GM23338 (cell line): ENCODE measurements at regions not wholly inside any gene's neighbourhood (a gene's known extent, or its start where the extent isn't known, plus 50 kb on each side); places are given as distances from the start of the nearest gene placed in this dataset.

Experiments
- CREB1 ChIP-seq: fragments of 250-450 bp; sonication (Bioruptor Pico); IDR thresholded peaks from 2 replicates; pipeline ENCODE4 v1.5.0; 2020; ENCODE audit warnings: low read depth, mild to moderate bottlenecking, moderate library complexity
- CTCF ChIP-seq, 2 experiments: fragments of 200-600 bp in 1 of 2; sonication (generic) in 1 of 2; conservative IDR thresholded peaks; 2 replicates each; pipeline versions ENCODE4 v1.5.1 to v1.6.1; 2016 to 2017; ENCODE audit warnings: antibody characterized with exemption in 2 of 2, low read depth in 2 of 2, mild to moderate bottlenecking in 2 of 2, moderate library complexity in 1 of 2
- ETS1 ChIP-seq: IDR thresholded peaks from 2 replicates; pipeline ENCODE4 v1.6.1; 2016; ENCODE audit warnings: antibody characterized with exemption
- EZH2 ChIP-seq: fragments of 200-600 bp; sonication (generic); IDR thresholded peaks from one replicate; pipeline ENCODE4 v1.8.0; 2017; ENCODE audit warnings: antibody characterized with exemption, mild to moderate bottlenecking, low read depth; ENCODE audit not compliant: unreplicated experiment
- EZH2phosphoT487 ChIP-seq: fragments of 200-600 bp; sonication (generic); IDR thresholded peaks from one replicate; pipeline ENCODE4 v1.8.1; 2018; ENCODE audit warnings: antibody characterized with exemption; ENCODE audit not compliant: unreplicated experiment
- JUNB ChIP-seq: IDR thresholded peaks from one replicate; pipeline ENCODE4 v1.6.1; 2016; ENCODE audit warnings: antibody characterized with exemption; ENCODE audit not compliant: unreplicated experiment
- NANOG ChIP-seq: IDR thresholded peaks from 2 replicates; pipeline ENCODE4 v1.6.1; 2016; ENCODE audit warnings: antibody characterized with exemption, borderline replicate concordance
- POLR2AphosphoS5 ChIP-seq: IDR thresholded peaks from 2 replicates; pipeline ENCODE4 v1.6.1; 2016; ENCODE audit warnings: antibody characterized with exemption, low read depth
- REST ChIP-seq: IDR thresholded peaks from one replicate; pipeline ENCODE4 v1.6.1; 2018; ENCODE audit warnings: antibody characterized with exemption; ENCODE audit not compliant: unreplicated experiment
- STAT1 ChIP-seq: IDR thresholded peaks from one replicate; pipeline ENCODE4 v1.6.1; 2016; ENCODE audit warnings: antibody characterized with exemption; ENCODE audit not compliant: unreplicated experiment
- ZNF114 ChIP-seq: fragments of 250-450 bp; sonication (Bioruptor Pico); IDR thresholded peaks from 2 replicates; pipeline ENCODE4 v1.5.0; 2020; ENCODE audit warnings: mild to moderate bottlenecking, moderate library complexity
- ZNF331 ChIP-seq: fragments of 250-450 bp; sonication (Bioruptor Pico); IDR thresholded peaks from 2 replicates; pipeline ENCODE4 v1.5.0; 2020; ENCODE audit warnings: low read depth, mild to moderate bottlenecking, moderate library complexity
- ZNF462 ChIP-seq: fragments of 250-450 bp; sonication (Bioruptor Pico); IDR thresholded peaks from 2 replicates; pipeline ENCODE4 v1.5.0; 2020; ENCODE audit warnings: mild to moderate bottlenecking, moderate library complexity

- no peak for TF ChIP-seq REST
- TF ChIP-seq EZH2phosphoT487, result no peak
- no peak for TF ChIP-seq CTCF (conservative IDR thresholded peaks at IDR 0.05; ENCODE audit: low read depth in 2 of 2)
- no peak for TF ChIP-seq POLR2AphosphoS5
- no peak for TF ChIP-seq EZH2
- TF ChIP-seq NANOG, result no peak
- no peak for TF ChIP-seq ZNF331 (CRISPR knock-in tag)
- no peak for TF ChIP-seq ZNF114
- no peak for TF ChIP-seq CREB1
- no peak for TF ChIP-seq ETS1
- no peak for TF ChIP-seq STAT1
- TF ChIP-seq JUNB, result no peak
- TF ChIP-seq ZNF462 (CRISPR knock-in tag), result no peak
Measured at GRCh38 chr1:58874342-58874741, 90.5 kb upstream of the JUN start.
